Neural progenitor cell (in vitro differentiated cells): ENCODE measurements at regions not wholly inside any gene's neighbourhood (a gene's known extent, or its start where the extent isn't known, plus 50 kb on each side); places are given as distances from the start of the nearest gene placed in this dataset.

Experiments
- DNase-seq: peaks from one replicate; pipeline ENCODE4 v3.0.0-alpha.2; 2016; ENCODE audit warnings: low spot score
- H2AFZ ChIP-seq: fragments of 200-600 bp; sonication (generic); replicated peaks from 2 replicates; pipeline ENCODE4 v1.6.1; 2016; ENCODE audit warnings: antibody characterized with exemption
- H3F3A ChIP-seq: fragments of 200-600 bp; sonication (generic); 2 replicates; pipeline ENCODE4 v1.6.1; 2016; ENCODE audit warnings: antibody characterized with exemption, low read depth
- H3K27ac ChIP-seq: fragments of 200-600 bp; sonication (generic); 2 replicates; pipeline ENCODE4 v1.5.1; 2016; ENCODE audit warnings: mild to moderate bottlenecking
- H3K27me3 ChIP-seq: fragments of 200-600 bp; sonication (generic); 2 replicates; pipeline ENCODE4 v1.6.1; 2016; ENCODE audit warnings: mild to moderate bottlenecking, moderate library complexity
- H3K36me3 ChIP-seq: fragments of 200-600 bp; sonication (generic); 2 replicates; pipeline ENCODE4 v1.5.1; 2016
- H3K4me1 ChIP-seq: fragments of 200-600 bp; sonication (generic); 2 replicates; pipeline ENCODE4 v1.6.1; 2016; ENCODE audit warnings: mixed run types
- H3K4me2 ChIP-seq: fragments of 200-600 bp; sonication (generic); 2 replicates; pipeline ENCODE4 v1.6.1; 2016
- H3K4me3 ChIP-seq: fragments of 200-600 bp; sonication (generic); 2 replicates; pipeline ENCODE4 v1.5.1; 2016
- H3K79me2 ChIP-seq: fragments of 200-600 bp; sonication (generic); 2 replicates; pipeline ENCODE4 v1.6.1; 2016; ENCODE audit warnings: low read depth
- H3K9ac ChIP-seq: fragments of 200-600 bp; sonication (generic); 2 replicates; pipeline ENCODE4 v1.6.1; 2016
- H3K9me3 ChIP-seq: fragments of 200-600 bp; sonication (generic); 2 replicates; pipeline ENCODE4 v1.5.1; 2016; ENCODE audit warnings: low read depth
- H4K20me1 ChIP-seq: fragments of 200-600 bp; sonication (generic); 2 replicates; pipeline ENCODE4 v1.6.1; 2016; ENCODE audit warnings: low read depth
- H3K27ac Mint-ChIP-seq: 3 replicates; pipeline ENCODE4 v1.8.0; 2021; ENCODE audit warnings: mixed read lengths
- H3K27me3 Mint-ChIP-seq: 2 replicates; pipeline ENCODE4 v1.8.0; 2022; ENCODE audit warnings: low read depth, mild to moderate bottlenecking, inconsistent platforms, moderate library complexity, mixed read lengths; ENCODE audit not compliant: insufficient read depth
- H3K36me3 Mint-ChIP-seq: 3 replicates; pipeline ENCODE4 v1.8.0; 2021; ENCODE audit warnings: mixed read lengths
- H3K4me1 Mint-ChIP-seq: 3 replicates; pipeline ENCODE4 v1.8.0; 2021; ENCODE audit warnings: mixed read lengths
- H3K4me3 Mint-ChIP-seq: 3 replicates; pipeline ENCODE4 v1.8.0; 2021; ENCODE audit warnings: mild to moderate bottlenecking, moderate library complexity, mixed read lengths
- H3K9me3 Mint-ChIP-seq: 3 replicates; pipeline ENCODE4 v1.8.0; 2020; ENCODE audit warnings: mixed read lengths
- CTCF ChIP-seq: fragments of 200-600 bp; sonication (generic); IDR thresholded peaks from 2 replicates; pipeline ENCODE4 v1.5.1; 2017; ENCODE audit warnings: antibody characterized with exemption, mild to moderate bottlenecking
- EZH2 ChIP-seq: fragments of 200-600 bp; sonication (generic); IDR thresholded peaks from 2 replicates; pipeline ENCODE4 v1.6.1; 2017; ENCODE audit warnings: antibody characterized with exemption, mild to moderate bottlenecking, moderate library complexity
- EZH2phosphoT487 ChIP-seq: fragments of 200-600 bp; sonication (generic); IDR thresholded peaks from 2 replicates; pipeline ENCODE4 v1.6.1; 2017; ENCODE audit warnings: antibody characterized with exemption

- Mint-ChIP-seq H3K4me1 (peaks cover 23% of the 10 kb centered on the region), H3K27ac (peak overlapping the region; percentile 53), H3K9me3 (no peaks in the 10 kb centered on the region), H3K27me3 (peaks cover 10% of the 10 kb centered on the region), H3K36me3 (peaks cover 3% of the 10 kb centered on the region), H3K4me3 (no peak overlapping the region)
- H3K4me3 ChIP-seq: no peak overlapping the region
- no peaks in the 10 kb centered on the region for H4K20me1 ChIP-seq
- H2AFZ ChIP-seq: no peak overlapping the region
- H3K4me2 ChIP-seq: no peak overlapping the region
- no peaks in the 10 kb centered on the region for H3K36me3 ChIP-seq
- no peak for DNase-seq
- no peaks in the 10 kb centered on the region for H3K9me3 ChIP-seq
- no peaks in the 10 kb centered on the region for H3K79me2 ChIP-seq
- no peaks in the 10 kb centered on the region for H3F3A ChIP-seq
- no peak for TF ChIP-seq CTCF
- TF ChIP-seq EZH2phosphoT487: no peak
- no peak for TF ChIP-seq EZH2
- no peaks in the 10 kb centered on the region for H3K4me1 ChIP-seq
- no peak overlapping the region for H3K27ac ChIP-seq
- H3K27me3 ChIP-seq: no peaks in the 10 kb centered on the region
- no peak overlapping the region for H3K9ac ChIP-seq
Observed at GRCh38 chr17:72502371-72503341, 381.8 kb downstream of the SOX9 start.

GRCh38 chr17:72503556-72503955 is 382.7 kb downstream of the SOX9 start:
- no peaks in the 10 kb centered on the region for H3K79me2 ChIP-seq
- no peak overlapping the region for H3K4me2 ChIP-seq
- H2AFZ ChIP-seq: no peak overlapping the region
- H4K20me1 ChIP-seq: no peaks in the 10 kb centered on the region
- Mint-ChIP-seq H3K36me3 (peaks cover 3% of the 10 kb centered on the region), H3K4me3 (no peak overlapping the region), H3K27ac (no peak overlapping the region), H3K9me3 (no peaks in the 10 kb centered on the region), H3K4me1 (peaks cover 23% of the 10 kb centered on the region), H3K27me3 (peaks cover 10% of the 10 kb centered on the region)
- H3K27me3 ChIP-seq: no peaks in the 10 kb centered on the region
- H3K27ac ChIP-seq: no peak overlapping the region
- no peaks in the 10 kb centered on the region for H3F3A ChIP-seq
- H3K36me3 ChIP-seq: no peaks in the 10 kb centered on the region
- TF ChIP-seq EZH2phosphoT487 (no peak), CTCF (no peak), EZH2 (no peak)
- H3K4me1 ChIP-seq: no peaks in the 10 kb centered on the region
- H3K9ac ChIP-seq: no peak overlapping the region
- DNase-seq: no peak
- no peaks in the 10 kb centered on the region for H3K9me3 ChIP-seq
- no peak overlapping the region for H3K4me3 ChIP-seq

GRCh38 chr17:72504783-72505182 is 384.0 kb downstream of the SOX9 start:
- H3K79me2 ChIP-seq: no peaks in the 10 kb centered on the region
- Mint-ChIP-seq H3K4me3 (no peak overlapping the region), H3K27ac (no peak overlapping the region), H3K36me3 (peaks cover 3% of the 10 kb centered on the region), H3K9me3 (no peaks in the 10 kb centered on the region), H3K4me1 (peaks cover 27% of the 10 kb centered on the region), H3K27me3 (peaks cover 10% of the 10 kb centered on the region)
- DNase-seq: no peak
- no peak overlapping the region for H3K4me3 ChIP-seq
- H3K4me1 ChIP-seq: peaks cover 4% of the 10 kb centered on the region
- H3K9me3 ChIP-seq: no peaks in the 10 kb centered on the region
- no peak overlapping the region for H3K4me2 ChIP-seq
- no peaks in the 10 kb centered on the region for H3K27me3 ChIP-seq
- H3K36me3 ChIP-seq: no peaks in the 10 kb centered on the region
- H3F3A ChIP-seq: peaks cover 4% of the 10 kb centered on the region
- TF ChIP-seq CTCF (no peak), EZH2phosphoT487 (no peak), EZH2 (no peak)
- no peak overlapping the region for H3K9ac ChIP-seq
- no peak overlapping the region for H2AFZ ChIP-seq
- H3K27ac ChIP-seq: no peak overlapping the region
- no peaks in the 10 kb centered on the region for H4K20me1 ChIP-seq
